HepG2 (cell line): ENCODE measurements at regions not wholly inside any gene's neighbourhood (a gene's known extent, or its start where the extent isn't known, plus 50 kb on each side); places are given as distances from the start of the nearest gene placed in this dataset.

ENCODE experiments used
- ATAC-seq: fragments of 200-7000 bp; cut with Tn5 transposase; 3 replicates; pipeline ENCODE4 v1.9.1; 2020; ENCODE audit warnings: mild to moderate bottlenecking, moderate library complexity
- BruUV-seq: library from RNA; stranded (reverse); fragments of 400-500 nt; replicated peaks from 2 replicates; lab custom pipeline; 2021; lab: Mats Ljungman, UMichigan
- CTCF ChIA-PET: fragments of 300-600 bp; formaldehyde crosslinking; extraction: SDS; loops from one replicate; lab custom pipeline; 2021; ENCODE audit warnings: low total read pairs, inconsistent platforms, low intra/inter-chr PET ratio; lab: Yijun Ruan, JAX
- POLR2A ChIA-PET: fragments of 350-600 bp; sonication (Branson Sonifier 250); formaldehyde crosslinking; loops from one replicate; lab custom pipeline; 2020; ENCODE audit warnings: antibody characterized with exemption, inconsistent platforms; lab: Yijun Ruan, JAX
- DNase-seq: peaks from one replicate; pipeline ENCODE4 v3.0.0-alpha.2; 2015; ENCODE audit warnings: low spot score
- FAIRE-seq: peaks from 3 replicates; lab custom pipeline; 2011; peaks lifted over from hg19 to GRCh38; lab: Jason Lieb, UNC
- H2AFZ ChIP-seq: one replicate; pipeline ENCODE4 v1.6.1; 2011; ENCODE audit warnings: low read length, inconsistent platforms
- H3K27ac ChIP-seq: fragments of 300-600 bp; 3 replicates; pipeline ENCODE4 v1.8.0; 2011; ENCODE audit warnings: mixed run types, mild to moderate bottlenecking, mixed read lengths, low read length, inconsistent platforms; ENCODE audit not compliant: insufficient read depth; ENCODE audit errors: extremely low read length
- H3K27me3 ChIP-seq, 2 experiments: fragments of 200-600 bp in 1 of 2; 2 replicates in 1 of 2; 3 replicates in 1 of 2; pipeline versions ENCODE4 v1.6.0 to v1.8.0; 2011; ENCODE audit warnings: low read length in 2 of 2, mild to moderate bottlenecking in 2 of 2, moderate library complexity in 2 of 2, inconsistent platforms in 1 of 2; ENCODE audit not compliant: insufficient read depth in 2 of 2, control insufficient read depth in 1 of 2
- H3K36me3 ChIP-seq, 2 experiments: fragments of 200-600 bp in 1 of 2; replicated peaks in 1 of 2; 2 replicates in 1 of 2; 3 replicates in 1 of 2; pipeline versions ENCODE4 v1.5.1 to v1.8.0; 2011; ENCODE audit warnings: low read length in 2 of 2, inconsistent platforms in 1 of 2; ENCODE audit not compliant: insufficient read depth in 2 of 2, control insufficient read depth in 1 of 2
- H3K4me1 ChIP-seq: 2 replicates; pipeline ENCODE4 v1.5.1; 2012; ENCODE audit warnings: low read length, inconsistent platforms; ENCODE audit not compliant: insufficient read depth
- H3K4me2 ChIP-seq: 2 replicates; pipeline ENCODE4 v1.6.0; 2011; ENCODE audit warnings: low read depth, low read length, inconsistent platforms
- H3K4me3 ChIP-seq, 3 experiments: fragments of 200-600 bp in 1 of 3; sonication (generic), shearing (Covaris generic) in 1 of 3; replicated peaks in 1 of 3; 2 replicates each; pipeline ENCODE4 v1.5.1; 2011 to 2016; ENCODE audit warnings: low read length in 3 of 3, inconsistent platforms in 2 of 3, low read depth in 2 of 3, mild to moderate bottlenecking in 2 of 3, control low read depth in 1 of 3, mixed read lengths in 1 of 3; ENCODE audit not compliant: insufficient read depth in 1 of 3
- H3K79me2 ChIP-seq: one replicate; pipeline ENCODE4 v1.6.1; 2011; ENCODE audit warnings: low read length, inconsistent platforms; ENCODE audit not compliant: insufficient read depth
- H3K9ac ChIP-seq: 2 replicates; pipeline ENCODE4 v1.6.0; 2011; ENCODE audit warnings: mild to moderate bottlenecking, low read depth, low read length, inconsistent platforms; ENCODE audit not compliant: insufficient read depth
- H3K9me3 ChIP-seq: 2 replicates; pipeline ENCODE4 v1.5.1; 2012; ENCODE audit warnings: mild to moderate bottlenecking, low read length
- H4K20me1 ChIP-seq: 2 replicates; pipeline ENCODE4 v1.6.0; 2011; ENCODE audit warnings: inconsistent platforms, mild to moderate bottlenecking, low read length, moderate library complexity; ENCODE audit not compliant: insufficient read depth
- GRHL1 ChIP-seq: sonication (generic); formaldehyde crosslinking; conservative IDR thresholded peaks from 2 replicates; pipeline ENCODE4 v1.8.0; 2022; ENCODE audit warnings: missing genetic modification reagents
- HDAC1 ChIP-seq: sonication (generic); formaldehyde crosslinking; IDR thresholded peaks from 2 replicates; pipeline ENCODE4 v1.5.1; 2020; ENCODE audit warnings: mild to moderate bottlenecking, missing genetic modification reagents
- POLR2G ChIP-seq: fragments of 200-400 bp; formaldehyde crosslinking; IDR thresholded peaks from 2 replicates; pipeline ENCODE4 v1.6.1; 2018; ENCODE audit warnings: mild to moderate bottlenecking, low read depth, low read length, moderate library complexity
- RBM39 ChIP-seq: fragments of 200-400 bp; formaldehyde crosslinking; IDR thresholded peaks from one replicate; pipeline ENCODE4 v1.6.1; 2018; ENCODE audit warnings: antibody characterized with exemption, mild to moderate bottlenecking, low read depth, low read length; ENCODE audit not compliant: poor library complexity, severe bottlenecking
- TGIF2 ChIP-seq: IDR thresholded peaks from 2 replicates; pipeline ENCODE4 v1.6.1; 2016; ENCODE audit warnings: control low read depth, missing compliant biosample characterization
- ZNF660 ChIP-seq: sonication (generic); formaldehyde crosslinking; IDR thresholded peaks from 2 replicates; pipeline ENCODE4 v1.5.1; 2020; ENCODE audit warnings: mild to moderate bottlenecking, low read depth, missing genetic modification reagents, borderline replicate concordance
- ZNF709 ChIP-seq: sonication (generic); formaldehyde crosslinking; IDR thresholded peaks from 2 replicates; pipeline ENCODE4 v1.5.0; 2020; ENCODE audit warnings: mild to moderate bottlenecking, missing genetic modification reagents
- ZNF839 ChIP-seq: sonication (generic); formaldehyde crosslinking; IDR thresholded peaks from 2 replicates; pipeline ENCODE4 v1.4.0; 2020; ENCODE audit warnings: missing genetic modification reagents, mild to moderate bottlenecking, borderline replicate concordance
- WGBS: methylation state at CpG from one replicate; pipeline ENCODE4 v1.1.6; 2017; ENCODE audit warnings: low lambda C conversion rate; 5-methylcytosine and 5-hydroxymethylcytosine counted together
- in situ Hi-C: cut with HindIII; loops from 2 replicates; pipeline ENCODE4 v1.10.0; 2017; ENCODE audit warnings: low pct_unique_long_range_greater_than_20kb; ENCODE audit not compliant: extremely low pct_ligation_motif_present
- intact Hi-C: fragments of 100-400 bp; cut with micrococcal nuclease; formaldehyde crosslinking; loops from one replicate; pipeline ENCODE4 v1.10.0; 2022; ENCODE audit not compliant: unreplicated experiment
- TF ChIP-seq, protein P1 (sequence below): sonication (generic); formaldehyde crosslinking; IDR thresholded peaks from 2 replicates; pipeline ENCODE4 v1.4.0; 2020; ENCODE audit warnings: mild to moderate bottlenecking, missing genetic modification reagents

GRCh38 chr5:2891781-2892180 is 140.3 kb upstream of the IRX2 start (continued):
- TF ChIP-seq ZNF839 (CRISPR knock-in tag) = no peak
- TF ChIP-seq TGIF2 (CRISPR knock-in tag) = no peak
- no peak for TF ChIP-seq ZNF709
- no peak for TF ChIP-seq RBM39

- CTCF ChIA-PET = no interaction called here
- WGBS = 55% methylated on average over 13 of the region's 14 CpGs
- intact Hi-C loops = no loop called here
- no peaks in the 10 kb centered on the region for H3K27me3 ChIP-seq
- TF ChIP-seq GRHL1 (no peak), HDAC1 (CRISPR knock-in tag) (no peak), POLR2G (no peak), ZNF660 (CRISPR knock-in tag) (no peak), ZNF709 (no peak)
- TF ChIP-seq, protein P1, sequence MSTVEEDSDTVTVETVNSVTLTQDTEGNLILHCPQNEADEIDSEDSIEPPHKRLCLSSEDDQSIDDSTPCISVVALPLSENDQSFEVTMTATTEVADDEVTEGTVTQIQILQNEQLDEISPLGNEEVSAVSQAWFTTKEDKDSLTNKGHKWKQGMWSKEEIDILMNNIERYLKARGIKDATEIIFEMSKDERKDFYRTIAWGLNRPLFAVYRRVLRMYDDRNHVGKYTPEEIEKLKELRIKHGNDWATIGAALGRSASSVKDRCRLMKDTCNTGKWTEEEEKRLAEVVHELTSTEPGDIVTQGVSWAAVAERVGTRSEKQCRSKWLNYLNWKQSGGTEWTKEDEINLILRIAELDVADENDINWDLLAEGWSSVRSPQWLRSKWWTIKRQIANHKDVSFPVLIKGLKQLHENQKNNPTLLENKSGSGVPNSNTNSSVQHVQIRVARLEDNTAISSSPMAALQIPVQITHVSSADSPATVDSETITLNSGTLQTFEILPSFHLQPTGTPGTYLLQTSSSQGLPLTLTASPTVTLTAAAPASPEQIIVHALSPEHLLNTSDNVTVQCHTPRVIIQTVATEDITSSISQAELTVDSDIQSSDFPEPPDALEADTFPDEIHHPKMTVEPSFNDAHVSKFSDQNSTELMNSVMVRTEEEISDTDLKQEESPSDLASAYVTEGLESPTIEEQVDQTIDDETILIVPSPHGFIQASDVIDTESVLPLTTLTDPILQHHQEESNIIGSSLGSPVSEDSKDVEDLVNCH (CRISPR knock-in tag) = no peak
- TF ChIP-seq, all 625 proteins: peak for 0
- DNase-seq (no peak), FAIRE-seq (no peak), ATAC-seq (no peak)
- H3K36me3 ChIP-seq = no peaks in the 10 kb centered on the region
- no peak overlapping the region for H2AFZ ChIP-seq
- H3K4me1 ChIP-seq = no peaks in the 10 kb centered on the region
- no peak overlapping the region for H3K9ac ChIP-seq
- no peak overlapping the region for H3K27ac ChIP-seq
- POLR2A ChIA-PET = no interaction called here
- in situ Hi-C loops = no loop called here
- H3K79me2 ChIP-seq = no peaks in the 10 kb centered on the region
- no peak overlapping the region for H3K4me3 ChIP-seq
- H4K20me1 ChIP-seq = no peaks in the 10 kb centered on the region
- H3K4me2 ChIP-seq = no peak overlapping the region
- no TSS peak for BruUV-seq
- no peaks in the 10 kb centered on the region for H3K9me3 ChIP-seq
These were observed 138.5 kb upstream of the IRX2 start for GRCh38 chr5:2890011-2890410.
